Lower leg skin (tissue), 3 donors: ENCODE measurements at regions not wholly inside any gene's neighbourhood (a gene's known extent, or its start where the extent isn't known, plus 50 kb on each side); places are given as distances from the start of the nearest gene placed in this dataset.

Source experiments
- POLR2A ChIP-seq, 2 donors: fragments of 450-650 bp; IDR thresholded peaks; one replicate each; pipeline ENCODE4 v1.6.1; 2016 to 2017; ENCODE audit warnings: antibody characterized with exemption in 2 of 2, mild to moderate bottlenecking in 1 of 2, moderate library complexity in 1 of 2
- TF ChIP-seq, protein P1 (sequence below), 3 donors: fragments of 450-650 bp; IDR thresholded peaks; one replicate each; pipeline ENCODE4 v1.5.1; 2016; ENCODE audit warnings: antibody characterized with exemption in 3 of 3, mild to moderate bottlenecking in 3 of 3, moderate library complexity in 2 of 3

GRCh38 chr9:81874250-81874649 lies 54.0 kb upstream of the SPATA31D4 start:
- TF ChIP-seq, protein P1, sequence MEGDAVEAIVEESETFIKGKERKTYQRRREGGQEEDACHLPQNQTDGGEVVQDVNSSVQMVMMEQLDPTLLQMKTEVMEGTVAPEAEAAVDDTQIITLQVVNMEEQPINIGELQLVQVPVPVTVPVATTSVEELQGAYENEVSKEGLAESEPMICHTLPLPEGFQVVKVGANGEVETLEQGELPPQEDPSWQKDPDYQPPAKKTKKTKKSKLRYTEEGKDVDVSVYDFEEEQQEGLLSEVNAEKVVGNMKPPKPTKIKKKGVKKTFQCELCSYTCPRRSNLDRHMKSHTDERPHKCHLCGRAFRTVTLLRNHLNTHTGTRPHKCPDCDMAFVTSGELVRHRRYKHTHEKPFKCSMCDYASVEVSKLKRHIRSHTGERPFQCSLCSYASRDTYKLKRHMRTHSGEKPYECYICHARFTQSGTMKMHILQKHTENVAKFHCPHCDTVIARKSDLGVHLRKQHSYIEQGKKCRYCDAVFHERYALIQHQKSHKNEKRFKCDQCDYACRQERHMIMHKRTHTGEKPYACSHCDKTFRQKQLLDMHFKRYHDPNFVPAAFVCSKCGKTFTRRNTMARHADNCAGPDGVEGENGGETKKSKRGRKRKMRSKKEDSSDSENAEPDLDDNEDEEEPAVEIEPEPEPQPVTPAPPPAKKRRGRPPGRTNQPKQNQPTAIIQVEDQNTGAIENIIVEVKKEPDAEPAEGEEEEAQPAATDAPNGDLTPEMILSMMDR (IDR thresholded peaks at IDR 0.05), result no peak
- TF ChIP-seq POLR2A (IDR thresholded peaks at IDR 0.05), result no peak
